Thoracic aorta (tissue), 2 donors: ENCODE measurements at regions not wholly inside any gene's neighbourhood (a gene's known extent, or its start where the extent isn't known, plus 50 kb on each side); places are given as distances from the start of the nearest gene placed in this dataset.

ENCODE experiments used
- ATAC-seq: fragments of 150-250 bp; one replicate; pipeline ENCODE4 v1.8.0; 2017; ENCODE audit warnings: low read depth; ENCODE audit not compliant: insufficient number of reproducible peaks, low FRiP score
- DNase-seq: peaks from one replicate; pipeline ENCODE4 v3.0.0-alpha.2; 2020; ENCODE audit warnings: low spot score
- H3K27ac ChIP-seq, 2 donors: fragments of 200-600 bp; sonication (generic); 1 replicate in 1 of 2; 2 replicates in 1 of 2; pipeline ENCODE4 v1.5.1; 2016; ENCODE audit warnings: mild to moderate bottlenecking in 2 of 2, moderate library complexity in 2 of 2
- H3K27me3 ChIP-seq: fragments of 200-600 bp; sonication (generic); replicated peaks from 2 replicates; pipeline ENCODE4 v1.6.0; 2016; ENCODE audit warnings: mild to moderate bottlenecking; ENCODE audit not compliant: insufficient read depth
- H3K36me3 ChIP-seq: fragments of 200-600 bp; sonication (generic); one replicate; pipeline ENCODE4 v1.5.1; 2016
- H3K4me1 ChIP-seq, 2 donors: fragments of 200-600 bp; sonication (generic); 1 replicate in 1 of 2; 2 replicates in 1 of 2; pipeline versions ENCODE4 v1.5.1 to v1.6.0; 2016; ENCODE audit warnings: low read depth in 2 of 2, mild to moderate bottlenecking in 1 of 2; ENCODE audit not compliant: control insufficient read depth in 1 of 2
- H3K4me3 ChIP-seq: fragments of 200-600 bp; sonication (generic); 2 replicates; pipeline ENCODE4 v1.5.1; 2016; ENCODE audit warnings: mild to moderate bottlenecking
- H3K9me3 ChIP-seq: fragments of 200-600 bp; sonication (generic); 2 replicates; pipeline ENCODE4 v1.5.1; 2016
- CTCF ChIP-seq: fragments of 200-600 bp; sonication (generic); IDR thresholded peaks from one replicate; pipeline ENCODE4 v1.5.1; 2019; ENCODE audit warnings: antibody characterized with exemption

DNA sequence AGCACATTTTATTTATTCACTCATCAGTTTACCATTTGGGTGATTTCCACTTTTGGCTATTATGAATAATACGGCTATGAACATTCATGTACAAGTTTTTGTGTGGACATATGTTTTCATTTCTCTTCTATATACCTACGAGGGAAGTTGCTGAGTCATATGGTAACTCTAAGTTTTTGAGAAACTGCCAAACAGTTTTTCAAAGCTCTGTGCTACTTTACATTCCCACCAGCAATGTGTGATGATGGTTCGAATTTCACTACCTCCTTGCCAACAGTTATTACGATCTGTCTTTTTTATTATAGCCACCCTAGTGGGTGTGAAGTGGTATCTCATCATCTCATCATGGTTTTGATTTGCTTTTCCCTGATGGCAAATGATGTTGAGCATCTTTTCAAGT, 63.7 kb upstream of the MRTFB start:
- TF ChIP-seq CTCF = no peak
- Histone ChIP-seq H3K9me3 (no peaks in the 10 kb centered on the region), H3K4me3 (no peak overlapping the region), H3K27ac (no peak overlapping the region), H3K27me3 (no peaks in the 10 kb centered on the region), H3K36me3 (no peaks in the 10 kb centered on the region), H3K4me1 (peaks cover 25 to 47% of the 10 kb centered on the region in 2 donors)
- ATAC-seq (no peak), DNase-seq (no peak)

DNA sequence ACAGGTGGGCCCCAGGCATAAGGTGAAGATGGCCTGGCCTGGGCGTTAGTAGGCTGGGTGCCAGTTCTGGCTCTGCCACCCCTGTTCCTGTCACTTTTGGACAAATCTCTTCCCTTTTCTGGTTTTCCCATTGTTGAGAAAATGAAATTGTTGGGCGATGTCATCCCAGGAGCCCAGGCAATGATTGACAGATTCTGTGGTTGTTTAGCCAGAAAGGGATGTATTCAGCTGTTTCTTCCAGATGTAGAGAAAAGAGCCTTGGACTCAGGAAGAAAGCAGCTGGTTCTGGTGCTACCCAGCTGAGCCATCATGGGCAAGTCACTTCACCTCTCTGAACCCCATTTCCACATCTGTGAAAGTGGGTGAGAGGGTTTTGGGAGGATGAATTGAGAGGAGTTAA, 60.1 kb upstream of the MRTFB start:
- Histone ChIP-seq H3K4me1 (peaks cover 16 to 52% of the 10 kb centered on the region in 2 donors), H3K36me3 (no peaks in the 10 kb centered on the region), H3K27ac (no peak overlapping the region), H3K4me3 (no peak overlapping the region), H3K9me3 (no peaks in the 10 kb centered on the region), H3K27me3 (no peaks in the 10 kb centered on the region)
- TF ChIP-seq CTCF = no peak
- DNase-seq = no peak
- no peak for ATAC-seq

DNA sequence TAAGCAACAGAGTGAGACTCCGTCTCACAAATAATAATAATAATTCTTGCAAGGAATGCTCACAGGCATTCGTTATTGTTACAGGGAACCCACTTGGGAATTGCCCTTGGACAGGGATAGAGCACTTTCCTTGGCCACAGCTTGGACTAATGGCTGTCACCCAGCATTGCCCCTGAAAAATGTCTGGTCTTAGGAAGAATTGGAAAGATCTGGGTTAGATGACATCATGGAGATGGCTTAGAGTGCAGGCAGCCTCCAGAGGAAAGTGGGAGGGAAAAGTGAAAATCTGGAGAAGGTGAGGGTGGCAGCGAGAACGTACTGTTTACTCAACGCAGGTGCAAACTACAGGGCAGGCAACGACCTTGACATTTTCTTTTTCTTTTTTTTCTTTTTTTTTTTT, 59.3 kb upstream of the MRTFB start:
- no peak for ATAC-seq
- H3K27me3 ChIP-seq = no peaks in the 10 kb centered on the region
- DNase-seq = no peak
- no peaks in the 10 kb centered on the region for H3K9me3 ChIP-seq
- no peak overlapping the region for H3K27ac ChIP-seq
- H3K4me1 ChIP-seq = peaks cover 16 to 57% of the 10 kb centered on the region in 2 donors
- no peak for TF ChIP-seq CTCF
- no peak overlapping the region for H3K4me3 ChIP-seq
- H3K36me3 ChIP-seq = no peaks in the 10 kb centered on the region

- peak overlapping the region; percentile 56 for H3K4me3 ChIP-seq
These were observed 58.0 kb upstream of the MRTFB start for GRCh38 chr16:14013145-14013570.

DNA sequence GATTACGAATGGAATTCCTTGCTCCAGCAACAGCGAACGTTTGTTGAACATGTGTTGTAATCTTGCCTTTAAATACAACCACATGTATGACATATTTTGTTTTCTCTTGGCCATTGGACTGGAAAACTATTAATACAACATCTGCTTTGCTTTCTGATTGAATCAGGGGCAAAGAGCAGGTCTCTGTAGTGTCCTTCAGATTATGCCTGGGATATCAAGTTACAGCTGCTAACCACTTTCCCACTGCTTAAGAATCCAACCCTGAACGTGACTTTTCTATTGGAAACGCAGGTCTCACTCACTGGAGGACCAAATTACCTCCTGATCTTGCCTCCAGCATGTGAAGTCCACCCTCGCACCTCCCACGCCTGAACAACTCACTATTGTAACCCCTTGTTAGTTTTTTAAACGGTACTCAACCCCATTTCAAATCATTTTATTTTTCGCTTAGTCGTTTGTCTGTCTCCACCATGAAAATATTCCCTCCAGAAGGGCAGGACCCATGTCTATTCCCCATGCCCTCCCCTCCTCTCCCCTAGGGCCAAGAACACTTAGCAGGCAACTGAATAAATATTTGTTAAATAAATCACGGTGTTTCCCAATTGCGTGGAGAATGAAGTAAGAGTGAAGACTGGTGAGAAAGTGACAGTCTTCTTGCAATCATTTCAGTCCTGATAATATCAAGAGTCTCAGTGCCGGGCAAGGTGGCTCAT, 57.4 kb upstream of the MRTFB start:
- no peaks in the 10 kb centered on the region for H3K27me3 ChIP-seq
- DNase-seq (peak; percentile 11), ATAC-seq (no peak)
- peaks cover 16 to 68% of the 10 kb centered on the region in 2 donors for H3K4me1 ChIP-seq
- H3K9me3 ChIP-seq = no peaks in the 10 kb centered on the region
- no peaks in the 10 kb centered on the region for H3K36me3 ChIP-seq
- H3K27ac ChIP-seq = peak overlapping the region; percentile 85 to 90
- peak overlapping the region; percentile 56 for H3K4me3 ChIP-seq
- TF ChIP-seq CTCF = no peak

More at GRCh38 chr16:14013145-14013570, 58.0 kb upstream of the MRTFB start:
- no peak for DNase-seq
- Histone ChIP-seq H3K36me3 (no peaks in the 10 kb centered on the region), H3K27me3 (no peaks in the 10 kb centered on the region), H3K4me1 (peaks cover 16 to 62% of the 10 kb centered on the region in 2 donors), H3K9me3 (no peaks in the 10 kb centered on the region), H3K27ac (peak overlapping the region; percentile 85 to 90)
- no peak for ATAC-seq
- TF ChIP-seq CTCF = no peak
